Spleen (tissue), 11 donors: ENCODE measurements at regions not wholly inside any gene's neighbourhood (a gene's known extent, or its start where the extent isn't known, plus 50 kb on each side); places are given as distances from the start of the nearest gene placed in this dataset.

Experiments
- DNase-seq: peaks from one replicate; pipeline ENCODE4 v3.0.0-alpha.2; 2020
- H3K27ac ChIP-seq, 8 donors: fragments of 200-600 bp; sonication (generic) in 7 of 8; 1 replicate in 4 of 8; 2 replicates in 4 of 8; pipeline versions ENCODE4 v1.5.0 to v1.8.0; 2016 to 2021; ENCODE audit warnings: inconsistent platforms in 4 of 8, mild to moderate bottlenecking in 4 of 8, moderate library complexity in 1 of 8
- H3K27me3 ChIP-seq, 7 donors: fragments of 200-600 bp; sonication (generic) in 6 of 7; replicated peaks in 1 of 7; 1 replicate in 4 of 7; 2 replicates in 3 of 7; pipeline versions ENCODE4 v1.5.0 to v1.8.0; 2016 to 2021; ENCODE audit warnings: inconsistent platforms in 3 of 7, mild to moderate bottlenecking in 1 of 7
- H3K36me3 ChIP-seq, 6 donors: fragments of 200-600 bp; sonication (generic) in 5 of 6; 1 replicate in 4 of 6; 2 replicates in 2 of 6; pipeline versions ENCODE4 v1.5.0 to v1.8.0; 2016 to 2021; ENCODE audit warnings: inconsistent platforms in 2 of 6
- H3K4me1 ChIP-seq, 6 donors: fragments of 200-600 bp; sonication (generic) in 5 of 6; 1 replicate in 3 of 6; 2 replicates in 3 of 6; pipeline versions ENCODE4 v1.5.0 to v1.8.0; 2016 to 2021; ENCODE audit warnings: inconsistent platforms in 3 of 6
- H3K4me3 ChIP-seq, 8 donors: fragments of 200-600 bp; sonication (generic) in 7 of 8; 1 replicate in 4 of 8; 2 replicates in 4 of 8; pipeline versions ENCODE4 v1.5.0 to v1.8.0; 2016 to 2021; ENCODE audit warnings: inconsistent platforms in 4 of 8, mild to moderate bottlenecking in 4 of 8, moderate library complexity in 2 of 8
- H3K9me3 ChIP-seq, 8 donors: fragments of 200-600 bp; sonication (generic) in 7 of 8; 1 replicate in 4 of 8; 2 replicates in 4 of 8; pipeline versions ENCODE4 v1.5.0 to v1.8.0; 2016 to 2021; ENCODE audit warnings: inconsistent platforms in 4 of 8
- CTCF ChIP-seq, 11 experiments: fragments of 200-600 bp in 7 of 11; fragments of 450-650 bp in 4 of 11; sonication (generic) in 4 of 11; IDR thresholded peaks in 8 of 11; conservative IDR thresholded peaks in 3 of 11; 1 replicate in 7 of 11; 2 replicates in 4 of 11; pipeline versions ENCODE4 v1.4.0 to v1.8.0; 2016 to 2021; ENCODE audit warnings: antibody characterized with exemption in 11 of 11, inconsistent platforms in 4 of 11, mild to moderate bottlenecking in 1 of 11
- POLR2A ChIP-seq, 3 donors: fragments of 450-650 bp; IDR thresholded peaks; one replicate each; pipeline ENCODE4 v1.5.1; 2017; ENCODE audit warnings: antibody characterized with exemption in 3 of 3, mild to moderate bottlenecking in 1 of 3
- POLR2AphosphoS5 ChIP-seq, 3 donors: sonication (generic); formaldehyde crosslinking; IDR thresholded peaks; one replicate each; pipeline ENCODE4 v1.5.1; 2017; ENCODE audit warnings: antibody characterized with exemption in 3 of 3
- WGBS, 5 donors: extraction: QIAGEN DNeasy Blood & Tissue Kit in 3 of 5; methylation state at CpG; one replicate each; pipeline versions ENCODE4 v1.1.5 to v1.1.7; 2013 to 2018; 5-methylcytosine and 5-hydroxymethylcytosine counted together
- intact Hi-C: fragments of 100-400 bp; cut with DNase I; formaldehyde crosslinking; loops from one replicate; pipeline ENCODE4 v1.15.0; 2023; ENCODE audit warnings: low total_unique reads
- donor health status: healthy with polysubstance abuse.
- donor health status: DM: no; HTN: no; CAD: no; lungs with moderate emphysema.
- donor health status: DM: no; HTN: no; CAD: no.
- donor health status: Bipolar disorder and iron deficiency.
- donor health status: healthy.
- donor health status: DM: no; HTN: no; CAD: no.
- donor health status: DM: yes; HTN: yes; CAD: no.

GRCh38 chr1:219276049-219276738 is 102.5 kb downstream of the LYPLAL1 start:
- Histone ChIP-seq H3K27ac (no peak overlapping the region), H3K4me3 (no peak overlapping the region), H3K9me3 (no peaks in the 10 kb centered on the region), H3K36me3 (no peaks in the 10 kb centered on the region), H3K27me3 (no peaks in the 10 kb centered on the region), H3K4me1 (no peaks in the 10 kb centered on the region)
- intact Hi-C loops = no loop called here
- TF ChIP-seq POLR2AphosphoS5 (IDR thresholded peaks at IDR 0.05) (no peak), CTCF (IDR thresholded peaks at IDR 0.05 in 8 of 11, conservative IDR thresholded peaks at IDR 0.05 in 3 of 11) (no peak), POLR2A (IDR thresholded peaks at IDR 0.05) (no peak)
- 62 to 69% (median 68%) methylated on average over 5 of the region's 5 CpGs for WGBS, 5 donors
- DNase-seq = no peak

GRCh38 chr1:219273088-219273686 is 99.5 kb downstream of the LYPLAL1 start:
- intact Hi-C loops = no loop called here
- DNase-seq = no peak
- H3K4me3 ChIP-seq = no peak overlapping the region
- 91 to 98% (median 94%) methylated on average over 3 of the region's 3 CpGs for WGBS, 5 donors
- H3K27me3 ChIP-seq = no peaks in the 10 kb centered on the region
- H3K27ac ChIP-seq = no peak overlapping the region
- no peaks in the 10 kb centered on the region for H3K4me1 ChIP-seq
- TF ChIP-seq CTCF (IDR thresholded peaks at IDR 0.05 in 8 of 11, conservative IDR thresholded peaks at IDR 0.05 in 3 of 11) (no peak), POLR2AphosphoS5 (IDR thresholded peaks at IDR 0.05) (no peak), POLR2A (IDR thresholded peaks at IDR 0.05) (no peak)
- H3K36me3 ChIP-seq = no peaks in the 10 kb centered on the region
- no peaks in the 10 kb centered on the region for H3K9me3 ChIP-seq

GRCh38 chr1:219271818-219272535 is 98.3 kb downstream of the LYPLAL1 start:
- no peaks in the 10 kb centered on the region for H3K9me3 ChIP-seq
- H3K36me3 ChIP-seq = no peaks in the 10 kb centered on the region
- no peaks in the 10 kb centered on the region for H3K27me3 ChIP-seq
- no peak overlapping the region for H3K4me3 ChIP-seq
- no peak for DNase-seq
- no peak for TF ChIP-seq CTCF (IDR thresholded peaks at IDR 0.05 in 8 of 11, conservative IDR thresholded peaks at IDR 0.05 in 3 of 11)
- no peaks in the 10 kb centered on the region for H3K4me1 ChIP-seq
- H3K27ac ChIP-seq = no peak overlapping the region
- intact Hi-C loops = no loop called here
- 72 to 94% (median 79%) methylated on average over 5 of the region's 5 CpGs for WGBS, 5 donors

- intact Hi-C loops = no loop called here
- Histone ChIP-seq H3K27ac (no peak overlapping the region), H3K9me3 (no peaks in the 10 kb centered on the region), H3K36me3 (no peaks in the 10 kb centered on the region), H3K27me3 (no peaks in the 10 kb centered on the region), H3K4me1 (no peaks in the 10 kb centered on the region), H3K4me3 (no peak overlapping the region)
- TF ChIP-seq CTCF (IDR thresholded peaks at IDR 0.05 in 8 of 11, conservative IDR thresholded peaks at IDR 0.05 in 3 of 11) (no peak), POLR2A (IDR thresholded peaks at IDR 0.05) (no peak)
- no peak for DNase-seq
These were observed 95.5 kb downstream of the LYPLAL1 start for GRCh38 chr1:219269171-219269570.
